Body of pancreas (tissue), 4 donors: ENCODE measurements at regions not wholly inside any gene's neighbourhood (a gene's known extent, or its start where the extent isn't known, plus 50 kb on each side); places are given as distances from the start of the nearest gene placed in this dataset.

Source experiments
- ATAC-seq: fragments of 150-250 bp; one replicate; pipeline ENCODE4 v1.9.1; 2016
- DNase-seq, 4 donors: peaks; one replicate each; pipeline ENCODE4 v3.0.0-alpha.2; 2019
- H3K27ac ChIP-seq, 4 donors: fragments of 200-600 bp; sonication (generic); 1 replicate in 3 of 4; 2 replicates in 1 of 4; pipeline versions ENCODE4 v1.5.1 to v1.6.1; 2016 to 2019; ENCODE audit warnings: mild to moderate bottlenecking in 1 of 4, mixed read lengths in 1 of 4, moderate library complexity in 1 of 4
- H3K27me3 ChIP-seq, 2 donors: fragments of 200-600 bp; sonication (generic); one replicate each; pipeline ENCODE4 v1.6.0; 2016; ENCODE audit warnings: mild to moderate bottlenecking in 1 of 2
- H3K36me3 ChIP-seq, 2 donors: fragments of 200-600 bp; sonication (generic); replicated peaks in 1 of 2; 2 replicates each; pipeline ENCODE4 v1.5.1; 2016; ENCODE audit warnings: low read depth in 2 of 2; ENCODE audit not compliant: insufficient read depth in 1 of 2
- H3K4me1 ChIP-seq: fragments of 200-600 bp; sonication (generic); one replicate; pipeline ENCODE4 v1.6.0; 2016
- H3K4me3 ChIP-seq, 2 donors: fragments of 200-600 bp; sonication (generic); 1 replicate in 1 of 2; 2 replicates in 1 of 2; pipeline ENCODE4 v1.5.1; 2016 to 2019
- H3K9me3 ChIP-seq, 3 donors: fragments of 200-600 bp; sonication (generic); 1 replicate in 2 of 3; 2 replicates in 1 of 3; pipeline ENCODE4 v1.5.1; 2016
- CTCF ChIP-seq, 7 experiments: fragments of 450-650 bp in 4 of 7; fragments of 200-600 bp in 3 of 7; sonication (generic) in 3 of 7; IDR thresholded peaks; one replicate each; pipeline ENCODE4 v1.5.1; 2016 to 2019; ENCODE audit warnings: antibody characterized with exemption in 7 of 7
- POLR2A ChIP-seq, 3 donors: fragments of 450-650 bp; IDR thresholded peaks; one replicate each; pipeline ENCODE4 v1.6.1; 2016; ENCODE audit warnings: antibody characterized with exemption in 3 of 3, mild to moderate bottlenecking in 2 of 3
- WGBS, 2 donors: methylation state at CpG; one replicate each; pipeline ENCODE4 v1.1.5; 2017; 5-methylcytosine and 5-hydroxymethylcytosine counted together
- intact Hi-C: fragments of 100-400 bp; cut with DNase I; formaldehyde crosslinking; loops from one replicate; pipeline ENCODE4 v1.15.1; 2023

DNA sequence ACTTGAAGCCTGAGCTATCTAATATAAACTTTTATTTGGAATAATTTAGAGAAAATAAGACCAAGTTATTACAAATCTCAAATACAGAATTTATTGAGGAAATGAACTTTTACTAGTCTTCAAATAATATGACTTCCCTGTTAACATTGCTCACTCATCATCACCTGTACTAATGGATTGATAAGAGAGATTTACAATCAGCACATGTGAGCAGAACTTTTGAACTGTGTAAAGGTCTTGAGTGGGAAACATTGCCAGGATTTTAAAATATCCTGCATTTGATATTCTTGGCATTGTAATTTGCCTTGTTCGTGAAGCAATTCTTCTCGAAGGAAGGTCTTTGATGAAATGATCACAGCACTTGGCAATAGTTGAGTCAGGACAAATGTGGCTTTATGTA lies 111.9 kb downstream of the FGF9 start:
- DNase-seq (no peak), ATAC-seq (no peak)
- Histone ChIP-seq H3K27ac (no peak overlapping the region), H3K27me3 (no peaks in the 10 kb centered on the region), H3K4me3 (no peak overlapping the region), H3K4me1 (no peaks in the 10 kb centered on the region), H3K36me3 (no peaks in the 10 kb centered on the region), H3K9me3 (no peaks in the 10 kb centered on the region)
- TF ChIP-seq CTCF (IDR thresholded peaks at IDR 0.05) (no peak), POLR2A (IDR thresholded peaks at IDR 0.05) (no peak)
- 70 to 75% methylated on average over 2 of the region's 2 CpGs for WGBS, 2 donors
- intact Hi-C loops = no loop called here

- TF ChIP-seq CTCF (IDR thresholded peaks at IDR 0.05) = no peak
- TF ChIP-seq POLR2A (IDR thresholded peaks at IDR 0.05) = no peak
- intact Hi-C loops = no loop called here
- Histone ChIP-seq H3K4me3 (no peak overlapping the region), H3K27ac (no peak overlapping the region), H3K36me3 (no peaks in the 10 kb centered on the region), H3K4me1 (no peaks in the 10 kb centered on the region), H3K27me3 (no peaks in the 10 kb centered on the region), H3K9me3 (no peaks in the 10 kb centered on the region)
- 83 to 86% methylated on average over 2 of the region's 2 CpGs for WGBS, 2 donors
- DNase-seq (no peak), ATAC-seq (no peak)
Measured at GRCh38 chr13:21785990-21786389, 115.1 kb downstream of the FGF9 start.

DNA sequence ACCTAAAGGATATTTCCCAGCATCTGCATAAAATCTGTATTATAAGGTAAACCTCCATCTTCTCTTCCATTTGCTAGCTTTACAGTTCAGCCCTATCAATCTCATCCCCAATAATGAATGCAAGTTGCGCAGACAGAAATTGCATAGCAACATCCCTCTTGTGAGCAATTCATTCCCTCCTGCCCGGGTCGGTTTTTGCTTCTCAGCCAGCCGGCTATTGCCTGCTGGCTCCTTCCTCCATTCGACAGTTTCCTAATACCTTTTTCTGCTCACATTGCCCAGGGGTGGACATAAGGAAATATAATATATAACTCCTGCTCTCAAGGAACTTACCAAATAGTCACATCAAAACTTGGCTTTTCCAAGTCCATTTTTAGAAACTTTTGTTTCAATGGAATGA lies 125.2 kb downstream of the FGF9 start:
- Histone ChIP-seq H3K27me3 (no peaks in the 10 kb centered on the region), H3K4me3 (no peak overlapping the region), H3K36me3 (no peaks in the 10 kb centered on the region), H3K27ac (no peak overlapping the region), H3K9me3 (no peaks in the 10 kb centered on the region), H3K4me1 (no peaks in the 10 kb centered on the region)
- DNase-seq (no peak), ATAC-seq (no peak)
- no peak for TF ChIP-seq POLR2A (IDR thresholded peaks at IDR 0.05)
- intact Hi-C loops = no loop called here
- 76 to 87% methylated on average over 5 of the region's 5 CpGs for WGBS, 2 donors

- Histone ChIP-seq H3K4me3 (no peak overlapping the region), H3K4me1 (no peaks in the 10 kb centered on the region), H3K9me3 (no peaks in the 10 kb centered on the region), H3K27me3 (no peaks in the 10 kb centered on the region), H3K36me3 (no peaks in the 10 kb centered on the region), H3K27ac (no peak overlapping the region)
- no peak for ATAC-seq
- WGBS, 2 donors = 72 to 75% methylated on average over 11 of the region's 11 CpGs
- no peak for DNase-seq
- intact Hi-C loops = no loop called here
- TF ChIP-seq CTCF (IDR thresholded peaks at IDR 0.05) (no peak), POLR2A (IDR thresholded peaks at IDR 0.05) (no peak)
Measured at GRCh38 chr13:21796775-21797514, 126.1 kb downstream of the FGF9 start.

DNA sequence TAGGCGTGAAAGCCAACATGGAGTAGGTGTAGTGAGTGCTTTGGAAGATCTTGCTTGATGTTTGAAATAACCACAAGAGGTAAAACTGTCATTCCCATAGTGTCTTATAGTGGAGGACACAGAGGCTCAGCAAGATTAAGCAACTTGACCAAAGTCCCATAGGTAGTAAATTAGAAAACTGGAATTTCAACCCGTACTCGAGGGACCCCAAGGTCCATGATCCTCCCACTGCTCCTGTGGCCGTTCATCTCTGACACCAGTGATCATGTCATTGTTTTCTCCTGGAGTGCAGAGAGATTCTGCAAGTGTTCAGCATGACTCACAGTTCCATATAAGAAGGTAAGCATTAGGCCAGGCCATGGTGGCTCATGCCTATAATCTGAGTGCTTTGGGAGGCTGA lies 126.9 kb downstream of the FGF9 start:
- Histone ChIP-seq H3K27ac (no peak overlapping the region), H3K36me3 (no peaks in the 10 kb centered on the region), H3K4me3 (no peak overlapping the region), H3K4me1 (no peaks in the 10 kb centered on the region), H3K27me3 (no peaks in the 10 kb centered on the region), H3K9me3 (no peaks in the 10 kb centered on the region)
- no peak for DNase-seq
- no peak for ATAC-seq
- TF ChIP-seq CTCF (IDR thresholded peaks at IDR 0.05) (no peak), POLR2A (IDR thresholded peaks at IDR 0.05) (no peak)
- intact Hi-C loops = no loop called here
- 75 to 86% methylated on average over 4 of the region's 4 CpGs for WGBS, 2 donors
